Central memory CD4-positive, alpha-beta T cell (primary cell): ENCODE measurements at regions not wholly inside any gene's neighbourhood (a gene's known extent, or its start where the extent isn't known, plus 50 kb on each side); places are given as distances from the start of the nearest gene placed in this dataset.

Experiments used
- DNase-seq: peaks from one replicate; pipeline ENCODE4 v3.0.0; 2022

DNA sequence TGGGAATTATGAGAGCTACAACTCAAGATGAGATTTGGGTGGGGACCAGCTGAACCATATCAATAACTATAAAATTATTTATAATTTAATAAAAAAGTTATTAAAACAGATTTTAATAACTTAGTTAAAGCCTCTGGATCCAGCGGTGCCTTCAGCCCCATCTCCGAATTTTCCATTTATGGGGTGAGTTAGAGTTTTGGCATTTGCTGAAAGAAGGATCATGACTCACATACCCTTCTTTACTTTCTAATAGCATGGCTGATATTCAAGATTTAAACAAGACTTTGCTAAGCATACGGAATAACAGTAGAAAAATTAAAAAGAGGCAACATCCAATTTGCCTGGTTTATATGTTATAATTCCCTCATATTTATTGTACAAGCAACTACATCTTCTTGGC is 94.5 kb downstream of the RDH14 start:
- no peak for DNase-seq

GRCh38 chr2:18464913-18465312 is 95.5 kb downstream of the RDH14 start:
- DNase-seq = no peak

- DNase-seq = no peak
Measured at GRCh38 chr2:18456026-18456425, 104.4 kb downstream of the RDH14 start.

DNA sequence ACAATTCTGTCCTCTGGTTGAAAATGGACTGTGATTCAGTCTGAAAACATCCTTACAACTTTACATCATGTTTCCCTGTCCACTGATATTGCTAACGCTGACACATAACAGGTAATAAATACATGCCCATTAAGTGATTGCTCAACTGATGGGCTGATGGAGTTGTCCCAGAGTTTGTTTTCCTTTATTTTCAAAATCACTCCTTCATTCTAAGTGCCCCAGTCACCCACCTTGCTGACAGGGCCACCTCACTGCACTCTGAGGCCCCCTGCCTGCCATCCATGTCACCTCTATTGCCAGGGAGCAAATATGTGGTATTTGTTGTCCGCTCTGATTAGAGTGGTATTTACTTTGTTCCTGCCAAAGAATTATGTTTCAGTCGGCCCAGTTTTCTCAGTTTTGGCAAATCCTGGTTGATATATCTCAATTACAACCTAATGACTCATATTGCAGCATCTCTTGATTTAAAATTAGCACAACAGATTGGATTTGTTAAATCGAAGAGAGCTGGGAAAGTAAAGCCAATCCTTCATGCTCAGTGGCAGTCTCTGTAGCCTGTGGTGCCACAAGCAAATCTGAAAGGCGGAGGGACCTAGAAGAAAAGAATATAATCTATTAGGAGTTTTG is 105.1 kb downstream of the RDH14 start:
- no peak for DNase-seq

DNA sequence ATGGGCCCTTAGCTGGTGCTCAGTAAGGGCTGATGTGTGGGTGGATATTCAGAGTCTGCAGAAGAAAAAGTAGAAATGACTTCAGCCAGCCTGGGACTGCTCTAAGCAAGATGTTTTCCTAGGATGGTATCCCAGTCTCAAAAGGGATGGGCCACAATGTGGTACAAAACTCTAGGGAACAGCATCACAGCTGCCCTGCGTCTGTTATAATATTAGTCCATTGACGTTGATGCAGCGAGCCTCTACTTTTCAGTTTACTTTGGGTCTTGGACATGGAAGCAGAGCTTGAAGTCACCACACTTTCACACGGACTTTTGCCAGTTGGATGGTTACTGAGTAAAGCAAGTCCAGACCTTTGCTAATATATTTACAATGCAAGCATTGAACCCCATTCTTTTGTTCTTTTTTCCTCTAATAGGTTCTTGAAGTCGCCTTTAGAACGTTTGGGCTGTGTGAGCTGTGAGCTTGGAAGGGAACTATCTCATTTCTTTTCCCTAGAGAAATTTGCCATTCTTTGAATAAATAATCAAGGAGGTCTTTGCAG is 105.7 kb downstream of the RDH14 start:
- DNase-seq = no peak

- DNase-seq = no peak
Measured at GRCh38 chr2:18446715-18447114, 113.7 kb downstream of the RDH14 start.

GRCh38 chr2:18445433-18446320 is 114.8 kb downstream of the RDH14 start:
- no peak for DNase-seq

DNA sequence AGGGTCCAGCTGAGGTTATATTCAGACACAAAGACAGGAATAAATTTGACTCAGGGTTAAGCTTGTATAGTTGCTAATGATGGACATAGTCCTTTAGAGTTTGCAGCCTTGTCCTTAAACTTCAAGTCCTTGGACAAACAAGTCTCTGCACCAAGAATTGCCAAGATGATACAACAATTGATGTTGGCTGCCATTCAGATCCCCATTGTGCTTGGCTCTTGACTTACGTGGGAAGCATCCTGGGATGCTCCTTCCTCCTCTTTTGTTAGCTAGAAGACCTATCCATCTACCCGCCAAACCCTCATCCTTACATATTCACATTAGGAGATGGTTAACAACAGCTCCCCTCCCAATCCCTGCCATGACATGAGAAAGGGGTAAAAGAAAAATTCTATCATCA is 115.6 kb downstream of the RDH14 start:
- DNase-seq = no peak

- DNase-seq = no peak
Measured at GRCh38 chr2:18441583-18441982, 118.9 kb downstream of the RDH14 start.

DNA sequence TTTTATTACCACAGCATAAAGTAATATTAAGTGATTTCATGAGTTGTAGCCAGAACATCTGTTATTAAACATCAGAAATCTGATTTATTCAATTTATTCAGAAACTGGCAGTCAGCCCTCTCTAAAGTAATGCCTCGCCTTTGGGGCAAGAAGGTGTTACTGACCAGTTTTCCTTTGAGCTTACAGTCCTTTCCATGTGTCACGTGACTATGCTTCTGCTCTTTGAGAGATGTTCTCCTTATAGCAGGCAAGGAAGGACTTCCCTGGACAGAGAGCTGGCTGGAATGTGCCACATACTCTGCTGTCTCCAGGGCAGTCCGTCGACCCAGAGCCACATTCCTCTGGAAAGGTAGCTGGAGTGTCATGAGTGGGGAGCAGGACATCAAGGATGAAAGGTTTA is 119.7 kb downstream of the RDH14 start:
- DNase-seq = no peak

GRCh38 chr2:18440141-18440661 is 120.3 kb downstream of the RDH14 start:
- no peak for DNase-seq

DNA sequence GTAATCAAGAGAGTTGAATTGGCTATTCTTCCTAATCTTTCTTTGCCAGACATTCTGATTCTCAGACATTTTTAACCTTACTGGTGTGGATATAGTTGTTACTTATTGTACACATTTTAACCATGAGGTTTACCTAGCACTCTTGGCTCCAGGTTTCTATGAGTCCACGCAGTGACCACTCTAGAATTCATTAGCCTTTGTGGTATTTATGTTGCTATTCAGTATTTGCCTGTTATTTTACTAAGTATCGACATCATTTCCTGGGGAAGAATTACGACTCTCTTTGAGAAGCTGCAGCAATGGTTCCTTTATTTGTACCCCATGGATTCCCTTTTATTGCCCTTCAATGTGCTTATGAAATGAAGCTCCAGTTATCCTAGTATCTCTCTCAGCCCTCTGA is 120.7 kb downstream of the RDH14 start:
- no peak for DNase-seq

DNA sequence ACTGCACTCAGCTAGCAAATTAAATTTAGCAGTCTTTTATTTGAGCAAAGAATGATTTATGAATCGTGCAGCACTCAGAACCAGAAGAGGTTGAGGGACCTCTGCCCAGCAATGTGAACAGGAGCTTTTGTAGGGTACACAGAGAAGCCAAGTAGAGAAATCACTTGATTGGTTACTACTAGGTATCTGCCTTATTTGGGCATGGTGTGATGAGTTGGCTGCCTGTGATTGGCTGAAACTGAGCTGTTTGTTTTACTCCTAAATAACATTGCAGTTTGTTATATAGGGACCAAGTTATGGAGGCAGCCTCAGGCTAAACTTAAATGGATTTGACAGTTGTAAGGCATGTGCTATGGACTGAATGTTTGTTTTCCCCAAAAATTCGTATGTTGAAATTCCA is 122.5 kb downstream of the RDH14 start:
- DNase-seq = no peak

- DNase-seq = no peak
Measured at GRCh38 chr2:18436503-18437005, 123.9 kb downstream of the RDH14 start.

GRCh38 chr2:18435426-18436037 is 124.9 kb downstream of the RDH14 start:
- DNase-seq = no peak

DNA sequence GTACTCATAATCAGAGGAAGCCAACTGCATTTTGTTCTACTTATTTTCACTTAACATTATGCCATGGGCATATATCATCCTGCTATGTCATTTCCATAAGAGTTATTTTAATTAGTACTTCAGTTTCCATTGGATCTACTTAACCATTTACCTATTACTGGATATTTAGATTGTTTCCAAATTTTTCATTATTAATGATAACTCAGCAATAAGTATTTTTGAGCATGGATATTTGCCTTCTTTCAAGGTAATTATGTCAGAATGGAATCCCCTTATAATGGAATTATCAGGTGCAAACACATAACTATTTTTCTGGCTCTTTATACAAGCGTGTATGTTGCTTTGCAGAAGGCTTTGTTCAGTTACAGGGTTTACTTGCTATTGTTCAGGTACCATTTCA is 126.6 kb downstream of the RDH14 start:
- DNase-seq = no peak

DNA sequence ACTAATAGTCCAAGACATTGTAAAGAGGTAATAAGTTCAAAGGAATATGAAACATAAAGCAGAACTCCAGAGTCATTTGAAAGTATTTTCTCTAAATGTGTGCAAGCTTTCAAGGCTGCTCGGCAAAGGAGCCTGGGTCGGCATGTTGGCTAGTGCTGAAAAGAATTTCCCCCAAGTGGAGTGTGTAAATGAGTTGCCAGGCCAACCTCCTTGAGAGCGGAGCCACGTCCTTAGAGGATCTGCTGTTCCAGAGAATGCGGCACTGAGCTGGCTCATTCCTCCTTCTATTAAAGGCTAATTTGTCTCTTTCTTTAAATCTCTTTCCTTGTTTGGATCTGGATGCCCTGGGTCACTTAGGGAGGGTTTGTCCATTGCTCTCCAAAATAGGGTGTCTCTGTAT is 127.5 kb downstream of the RDH14 start:
- DNase-seq = no peak

DNA sequence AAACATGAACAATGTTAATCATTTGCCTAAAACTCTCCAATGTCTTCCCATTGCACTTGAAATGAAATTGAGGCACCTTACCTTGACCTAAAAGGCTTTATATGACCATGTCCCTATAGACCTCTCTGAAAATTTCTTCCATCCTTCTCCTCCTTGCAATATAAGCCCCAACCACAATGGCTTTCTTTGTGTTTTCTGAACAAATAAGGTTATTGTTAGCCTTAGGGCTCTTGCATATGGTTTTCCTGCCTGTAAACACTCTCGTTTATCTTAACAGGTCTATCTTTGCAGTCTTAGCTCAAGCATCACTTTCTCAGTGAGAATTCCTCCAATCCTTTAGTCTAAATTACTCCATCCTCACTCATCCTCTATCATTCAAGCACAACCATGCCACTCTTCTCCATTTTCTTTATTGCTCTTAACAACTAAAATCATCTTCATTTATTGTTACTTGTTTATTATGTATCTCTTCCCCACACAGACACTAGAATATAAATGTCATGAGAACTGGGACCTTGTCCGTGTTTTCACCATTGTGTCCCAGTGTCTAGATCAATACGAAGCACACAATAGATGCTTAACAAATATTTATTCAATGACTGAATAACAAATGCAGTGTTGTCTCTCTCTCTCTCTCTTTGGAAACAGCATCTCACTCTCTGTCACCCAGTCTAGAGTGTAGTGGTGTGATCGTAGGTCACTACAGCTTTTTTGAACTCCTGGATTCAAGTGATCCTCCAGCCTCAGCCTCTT is 129.3 kb downstream of the RDH14 start:
- DNase-seq = no peak

DNA sequence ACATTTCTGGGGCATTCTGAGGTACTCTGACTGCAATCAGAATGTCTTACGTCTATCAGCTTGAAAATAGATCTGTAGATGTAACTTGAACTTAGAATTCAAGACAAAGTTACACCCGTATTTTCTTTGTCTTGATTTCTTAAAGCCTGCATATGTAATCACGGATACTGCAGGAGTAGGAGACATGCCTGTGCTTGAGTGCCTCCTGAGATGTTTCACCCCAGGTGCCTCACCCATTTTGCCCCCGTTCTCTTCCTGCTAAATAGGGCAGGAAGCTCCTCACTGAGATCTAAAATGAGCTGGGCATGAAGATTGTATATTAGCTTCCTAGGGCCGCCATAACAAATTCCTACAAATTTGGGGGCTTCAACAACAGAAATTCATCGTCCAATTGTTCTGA is 131.9 kb downstream of the RDH14 start:
- no peak for DNase-seq

GRCh38 chr2:18427762-18428161 is 132.7 kb downstream of the RDH14 start:
- DNase-seq = no peak

GRCh38 chr2:18426174-18426573 is 134.3 kb downstream of the RDH14 start:
- DNase-seq = no peak

- DNase-seq = no peak
Measured at GRCh38 chr2:18425210-18425703, 135.2 kb downstream of the RDH14 start.
